IPS-15b (cell line): ENCODE measurements at regions not wholly inside any gene's neighbourhood (a gene's known extent, or its start where the extent isn't known, plus 50 kb on each side); places are given as distances from the start of the nearest gene placed in this dataset.

ENCODE experiments used
- H3K27me3 ChIP-seq: one replicate; pipeline ENCODE4 v1.6.1; 2013; ENCODE audit warnings: low read length; ENCODE audit not compliant: control insufficient read depth, insufficient read depth
- H3K36me3 ChIP-seq: one replicate; pipeline ENCODE4 v1.6.1; 2013; ENCODE audit warnings: low read length; ENCODE audit not compliant: control insufficient read depth, insufficient read depth
- H3K4me1 ChIP-seq: one replicate; pipeline ENCODE4 v1.6.1; 2013; ENCODE audit warnings: mild to moderate bottlenecking, low read length; ENCODE audit not compliant: control insufficient read depth, insufficient read depth
- H3K4me3 ChIP-seq: one replicate; pipeline ENCODE4 v1.5.1; 2013; ENCODE audit warnings: low read depth, low read length
- H3K9ac ChIP-seq: one replicate; pipeline ENCODE4 v1.6.1; 2013; ENCODE audit warnings: low read depth, mild to moderate bottlenecking, low read length
- H3K9me3 ChIP-seq: one replicate; pipeline ENCODE4 v1.6.1; 2013; ENCODE audit warnings: mild to moderate bottlenecking, low read length; ENCODE audit not compliant: control insufficient read depth, insufficient read depth

GRCh38 chr17:56675876-56676660, 82.6 kb downstream of the NOG start:
- no peaks in the 10 kb centered on the region for H3K9me3 ChIP-seq
- H3K4me1 ChIP-seq, result peaks cover 3% of the 10 kb centered on the region
- H3K27me3 ChIP-seq, result peaks cover 69% of the 10 kb centered on the region
- H3K9ac ChIP-seq, result no peak overlapping the region
- H3K36me3 ChIP-seq, result no peaks in the 10 kb centered on the region
- H3K4me3 ChIP-seq, result no peak overlapping the region

- no peaks in the 10 kb centered on the region for H3K36me3 ChIP-seq
- peaks cover 3% of the 10 kb centered on the region for H3K4me1 ChIP-seq
- H3K9ac ChIP-seq, result no peak overlapping the region
- no peak overlapping the region for H3K4me3 ChIP-seq
- no peaks in the 10 kb centered on the region for H3K9me3 ChIP-seq
- H3K27me3 ChIP-seq, result peaks cover 75% of the 10 kb centered on the region
Observed at GRCh38 chr17:56676810-56677209, 83.3 kb downstream of the NOG start.

GRCh38 chr17:56678249-56679114, 85.0 kb downstream of the NOG start:
- Histone ChIP-seq H3K9ac (no peak overlapping the region), H3K4me3 (peak overlapping the region; percentile 71), H3K27me3 (peaks cover 78% of the 10 kb centered on the region), H3K36me3 (no peaks in the 10 kb centered on the region), H3K4me1 (peaks cover 3% of the 10 kb centered on the region), H3K9me3 (no peaks in the 10 kb centered on the region)

- peaks cover 3% of the 10 kb centered on the region for H3K4me1 ChIP-seq
- H3K4me3 ChIP-seq, result peak overlapping the region; percentile 71
- peaks cover 78% of the 10 kb centered on the region for H3K27me3 ChIP-seq
- H3K9ac ChIP-seq, result no peak overlapping the region
- H3K36me3 ChIP-seq, result no peaks in the 10 kb centered on the region
- H3K9me3 ChIP-seq, result no peaks in the 10 kb centered on the region
Observed at GRCh38 chr17:56679115-56679776, 85.7 kb downstream of the NOG start.

- Histone ChIP-seq H3K9ac (no peak overlapping the region), H3K9me3 (no peaks in the 10 kb centered on the region), H3K4me3 (no peak overlapping the region), H3K36me3 (no peaks in the 10 kb centered on the region), H3K4me1 (peaks cover 3% of the 10 kb centered on the region), H3K27me3 (peaks cover 71% of the 10 kb centered on the region)
Observed at GRCh38 chr17:56679777-56680422, 86.4 kb downstream of the NOG start.

- Histone ChIP-seq H3K27me3 (peaks cover 64% of the 10 kb centered on the region), H3K36me3 (no peaks in the 10 kb centered on the region), H3K4me3 (no peak overlapping the region), H3K9ac (no peak overlapping the region), H3K4me1 (peaks cover 3% of the 10 kb centered on the region), H3K9me3 (no peaks in the 10 kb centered on the region)
Observed at GRCh38 chr17:56680676-56681075, 87.2 kb downstream of the NOG start.

- Histone ChIP-seq H3K9me3 (no peaks in the 10 kb centered on the region), H3K27me3 (peaks cover 54% of the 10 kb centered on the region), H3K4me3 (no peak overlapping the region), H3K4me1 (peaks cover 3% of the 10 kb centered on the region), H3K9ac (no peak overlapping the region), H3K36me3 (no peaks in the 10 kb centered on the region)
Observed at GRCh38 chr17:56681561-56682266, 88.2 kb downstream of the NOG start.

- Histone ChIP-seq H3K27me3 (no peaks in the 10 kb centered on the region), H3K9ac (no peak overlapping the region), H3K4me3 (no peak overlapping the region)
Observed at GRCh38 chr17:56688151-56688550, 94.7 kb downstream of the NOG start.

GRCh38 chr17:56690441-56691291, 97.2 kb downstream of the NOG start:
- H3K27me3 ChIP-seq, result no peaks in the 10 kb centered on the region
- no peak overlapping the region for H3K4me3 ChIP-seq
- no peaks in the 10 kb centered on the region for H3K4me1 ChIP-seq

More at GRCh38 chr17:56688151-56688550, 94.7 kb downstream of the NOG start:
- no peaks in the 10 kb centered on the region for H3K4me1 ChIP-seq
- H3K9me3 ChIP-seq, result no peaks in the 10 kb centered on the region
- H3K36me3 ChIP-seq, result no peaks in the 10 kb centered on the region

GRCh38 chr17:56694825-56695224, 101.3 kb downstream of the NOG start:
- Histone ChIP-seq H3K36me3 (no peaks in the 10 kb centered on the region), H3K4me1 (no peaks in the 10 kb centered on the region), H3K27me3 (no peaks in the 10 kb centered on the region), H3K4me3 (no peak overlapping the region), H3K9me3 (no peaks in the 10 kb centered on the region), H3K9ac (no peak overlapping the region)

More at GRCh38 chr17:56690441-56691291, 97.2 kb downstream of the NOG start:
- H3K36me3 ChIP-seq, result no peaks in the 10 kb centered on the region
- H3K9ac ChIP-seq, result no peak overlapping the region
- no peaks in the 10 kb centered on the region for H3K9me3 ChIP-seq
